NCI-H748 treated with DMSO at 0.1 percent for 48 hours (cell line): ENCODE measurements at regions not wholly inside any gene's neighbourhood (a gene's known extent, or its start where the extent isn't known, plus 50 kb on each side); places are given as distances from the start of the nearest gene placed in this dataset.

Experiments used
- DNase-seq: peaks from one replicate; lab custom pipeline; 2025; lab: John Stamatoyannopoulos, UW

DNA sequence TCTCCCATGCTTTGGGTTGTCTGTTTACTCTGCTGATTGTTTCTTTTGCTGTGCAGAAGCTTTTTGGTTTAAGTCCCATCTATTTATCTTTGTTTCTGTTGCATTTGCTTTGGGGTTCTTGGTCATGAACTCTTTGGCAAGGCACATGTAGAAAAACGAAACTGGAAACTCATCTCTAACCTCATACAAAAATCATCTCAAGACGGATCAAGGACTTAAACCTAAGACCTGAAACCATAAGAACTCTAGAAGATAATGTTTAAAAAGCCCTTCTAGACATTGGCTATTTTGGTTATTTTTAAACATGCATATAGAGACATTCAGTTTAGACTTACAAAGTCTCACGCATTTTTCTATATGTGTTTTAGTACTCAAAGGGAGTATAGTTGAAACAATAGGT, 1164.3 kb upstream of the GYPC start:
- no peak for DNase-seq

DNA sequence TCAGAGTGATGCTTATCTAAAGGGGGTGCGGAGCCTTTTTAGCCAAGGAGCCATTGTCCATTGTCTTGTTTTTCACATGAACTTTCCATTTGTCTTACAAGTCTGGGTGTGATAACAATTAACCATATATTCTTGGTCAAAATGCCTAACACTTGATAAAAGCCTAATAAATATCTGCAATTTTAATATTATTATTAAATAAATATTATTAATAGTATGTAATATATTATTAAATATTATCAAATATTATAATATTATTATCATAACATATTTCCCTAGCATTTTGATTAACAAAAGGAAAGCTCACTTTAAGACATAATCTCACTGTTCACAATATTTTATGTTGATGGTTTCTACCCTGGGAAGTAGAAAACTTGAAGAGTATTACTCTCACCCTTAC, 1143.6 kb upstream of the GYPC start:
- no peak for DNase-seq

DNA sequence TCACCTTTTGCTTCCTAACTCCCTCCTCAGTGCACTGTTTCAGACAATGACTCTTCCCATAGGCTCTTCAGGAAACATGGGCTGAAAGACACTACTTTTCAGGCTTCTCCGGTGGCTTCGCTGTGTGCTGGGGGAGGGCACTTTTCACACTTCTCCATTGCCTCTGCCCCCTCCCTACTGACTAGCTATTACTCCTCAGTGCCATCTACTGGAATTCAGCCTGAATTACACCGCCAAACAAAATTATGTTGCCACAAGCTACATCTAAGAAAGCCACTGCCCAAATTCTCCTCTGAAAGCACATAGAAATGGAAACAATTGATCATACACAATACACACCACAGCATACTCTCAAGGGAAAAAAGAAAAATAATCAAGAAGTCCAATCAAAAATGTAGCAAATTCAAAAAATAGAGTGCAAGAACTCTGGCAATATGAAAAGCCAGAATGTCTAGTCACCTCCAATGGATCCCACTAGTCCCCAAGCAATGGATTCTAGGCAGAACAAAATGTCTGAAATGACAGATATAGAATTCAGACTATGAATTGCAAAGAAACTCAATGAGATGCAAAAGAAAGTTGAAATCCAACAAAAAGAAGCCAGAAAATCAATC, 1139.4 kb upstream of the GYPC start:
- DNase-seq: peak; percentile 4

DNA sequence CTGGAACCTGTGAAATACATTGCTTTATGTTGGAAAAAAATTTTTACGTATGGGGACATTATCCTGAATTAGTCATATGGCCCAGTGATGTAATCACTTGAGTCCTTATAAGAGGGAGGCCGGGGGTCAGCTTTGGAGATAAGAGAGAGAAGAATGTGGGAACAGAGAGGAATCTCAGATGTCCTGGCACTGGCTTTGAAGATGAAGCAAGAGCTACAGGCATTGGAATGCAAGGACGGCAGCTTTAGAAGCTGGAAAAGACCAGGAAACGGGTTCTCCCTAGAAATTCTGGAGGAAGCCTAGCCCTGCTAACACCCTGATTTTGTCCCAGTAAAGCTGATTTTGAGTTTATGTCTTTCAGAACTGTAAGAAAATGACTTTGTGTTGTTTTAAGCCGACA, 1129.9 kb upstream of the GYPC start:
- DNase-seq: no peak

DNA sequence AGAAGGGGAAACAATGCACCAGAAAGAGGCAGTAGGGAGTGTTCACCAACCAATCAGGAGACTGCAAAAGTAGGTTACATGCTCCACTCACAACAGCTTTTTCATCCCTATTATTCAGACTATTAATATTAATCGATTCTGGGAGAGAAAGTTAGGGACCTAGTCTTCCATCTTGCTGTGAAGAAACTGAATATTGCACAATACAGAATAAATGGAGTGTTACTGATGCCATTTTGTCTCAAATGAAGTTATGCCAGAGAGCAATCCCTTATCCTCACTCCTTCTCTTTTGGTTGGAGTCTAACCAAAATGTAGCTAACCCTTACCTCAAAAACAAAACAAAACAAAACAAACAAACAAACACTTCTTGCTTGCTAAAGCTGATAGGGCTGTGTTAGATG, 1120.9 kb upstream of the GYPC start:
- no peak for DNase-seq

DNA sequence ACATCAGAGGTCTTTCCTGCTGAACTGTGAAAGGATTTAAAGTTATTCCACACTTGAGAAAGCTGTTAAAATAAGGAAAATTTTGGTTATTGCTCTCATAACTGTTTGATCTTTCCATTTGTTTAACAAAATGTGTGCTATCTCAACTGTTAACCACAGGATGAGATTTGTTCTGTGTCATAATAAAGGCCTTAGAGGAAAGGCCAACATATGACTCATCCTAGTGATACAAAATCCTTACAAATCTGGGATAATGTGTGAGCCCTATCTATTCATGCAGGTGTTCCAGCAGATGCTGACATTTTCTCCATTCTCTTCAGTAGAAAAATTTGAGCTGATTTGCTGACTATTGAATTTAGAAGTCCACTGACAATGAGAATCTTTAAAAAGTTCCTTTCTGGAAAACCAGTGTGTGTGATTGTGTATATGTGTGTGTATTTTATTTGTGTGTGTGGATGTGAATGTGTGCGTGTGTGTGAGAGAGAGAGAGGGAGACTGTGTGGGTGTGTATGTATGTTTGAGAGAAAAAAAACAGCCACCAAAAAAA, 1111.9 kb upstream of the GYPC start:
- no peak for DNase-seq

DNA sequence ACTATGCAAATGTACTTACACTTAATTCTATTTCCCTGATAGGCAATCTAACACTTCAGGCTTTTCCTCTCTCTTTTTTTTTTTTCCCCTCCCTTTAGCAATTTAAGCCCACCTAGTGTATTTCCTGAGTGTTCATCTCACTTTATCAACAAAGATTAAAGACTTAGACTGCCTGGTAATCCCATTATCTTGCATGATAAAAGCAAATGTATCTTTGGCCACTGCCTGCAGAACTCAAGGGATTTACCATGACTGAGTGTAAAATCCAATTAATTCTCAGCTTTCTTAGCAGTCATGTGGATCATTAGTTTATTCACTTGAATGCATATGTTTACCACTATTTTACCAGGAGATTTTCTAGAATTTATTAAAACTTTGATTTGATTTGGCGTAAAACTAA, 1102.2 kb upstream of the GYPC start:
- DNase-seq: no peak

DNA sequence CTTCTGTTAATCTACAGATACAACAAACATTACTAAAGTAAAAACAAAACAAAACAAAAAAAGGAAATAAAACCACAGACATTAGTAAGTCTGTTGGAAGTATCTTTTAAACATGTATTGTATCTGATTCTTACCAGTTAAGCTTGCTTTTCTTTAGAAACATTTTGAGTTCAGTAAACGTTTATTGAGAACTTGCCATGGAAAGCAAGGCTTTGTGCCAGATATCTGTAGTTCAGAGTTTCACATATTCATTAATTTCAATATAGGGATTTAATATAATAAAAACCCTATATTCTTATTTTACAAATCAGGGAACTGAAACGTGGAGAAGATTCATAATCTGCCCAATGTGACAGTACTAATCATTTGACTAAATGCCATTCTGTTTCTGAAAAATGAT, 1101.0 kb upstream of the GYPC start:
- DNase-seq: no peak

DNA sequence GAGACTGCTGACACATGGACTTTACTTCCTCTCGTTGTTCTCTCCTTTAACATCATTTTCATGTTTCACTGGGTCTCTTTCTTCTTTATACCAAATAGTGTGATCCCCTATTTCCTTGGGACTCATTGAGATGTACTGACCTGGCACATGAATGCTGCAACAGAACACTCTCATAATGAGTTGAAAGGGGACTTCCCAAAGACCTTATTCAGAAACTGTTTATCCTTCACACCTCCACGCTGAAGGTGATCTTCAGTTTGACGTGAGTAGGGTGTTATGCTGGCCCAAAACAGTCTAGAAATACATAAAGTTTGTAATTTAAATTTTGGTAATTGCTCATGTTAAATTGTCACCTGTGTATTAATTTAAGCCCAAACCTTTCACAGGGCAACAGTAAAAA, 1096.8 kb upstream of the GYPC start:
- DNase-seq: no peak

DNA sequence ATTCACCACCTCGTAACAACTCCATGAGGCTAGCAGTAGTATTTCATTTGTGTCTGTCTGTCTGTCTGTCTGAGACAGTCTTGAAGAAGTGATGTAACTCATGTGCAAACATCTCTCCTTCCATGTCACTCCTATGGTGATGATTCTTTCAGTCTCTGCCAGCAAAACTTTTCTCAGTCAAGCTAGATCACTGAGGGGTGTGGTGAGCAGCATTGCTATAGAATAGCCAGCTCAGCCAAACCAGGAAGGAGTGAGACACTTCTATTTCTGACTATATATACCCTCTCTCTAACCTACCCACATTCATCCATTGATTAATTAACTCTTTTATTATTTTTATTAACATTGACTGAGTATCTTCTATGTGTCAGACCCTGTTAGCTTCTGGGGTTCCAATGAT, 1095.1 kb upstream of the GYPC start:
- DNase-seq: no peak

DNA sequence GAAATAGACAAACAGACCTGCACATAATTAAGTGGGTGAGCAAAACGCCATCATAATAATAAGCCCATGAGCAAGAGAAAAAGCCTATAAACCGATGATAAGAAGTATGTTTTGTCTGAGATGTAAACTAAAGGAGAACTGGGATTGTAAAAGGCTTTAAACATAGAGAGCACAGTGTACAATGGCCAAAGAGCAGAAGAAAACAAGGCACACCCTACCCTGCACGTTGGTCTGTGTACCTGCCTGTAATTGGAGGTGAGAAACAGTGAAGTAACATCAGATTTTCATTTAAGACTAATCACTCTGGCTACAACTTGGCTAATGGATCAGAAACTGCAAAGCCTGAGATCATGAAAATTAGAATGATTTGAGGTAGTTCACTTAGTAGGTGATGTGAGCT, 1094.7 kb upstream of the GYPC start:
- DNase-seq: no peak

DNA sequence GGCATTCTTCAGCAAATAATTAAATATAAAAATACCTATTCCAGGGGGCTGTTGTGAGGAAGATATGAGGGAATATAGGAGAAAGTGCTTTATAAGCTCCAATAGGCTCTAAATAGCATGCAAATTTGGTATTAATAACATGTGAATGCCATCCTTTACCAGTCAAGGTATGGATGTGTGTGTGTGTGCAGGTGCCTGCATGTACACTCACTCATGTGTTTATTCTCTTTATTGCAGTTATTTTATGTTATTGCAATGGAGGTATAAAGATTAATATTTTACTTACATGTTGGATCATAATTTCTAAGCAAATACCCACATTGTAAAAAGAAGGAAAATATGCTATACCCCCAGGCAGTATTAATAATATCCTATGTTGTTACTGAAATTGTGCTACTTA, 1093.0 kb upstream of the GYPC start:
- no peak for DNase-seq

DNA sequence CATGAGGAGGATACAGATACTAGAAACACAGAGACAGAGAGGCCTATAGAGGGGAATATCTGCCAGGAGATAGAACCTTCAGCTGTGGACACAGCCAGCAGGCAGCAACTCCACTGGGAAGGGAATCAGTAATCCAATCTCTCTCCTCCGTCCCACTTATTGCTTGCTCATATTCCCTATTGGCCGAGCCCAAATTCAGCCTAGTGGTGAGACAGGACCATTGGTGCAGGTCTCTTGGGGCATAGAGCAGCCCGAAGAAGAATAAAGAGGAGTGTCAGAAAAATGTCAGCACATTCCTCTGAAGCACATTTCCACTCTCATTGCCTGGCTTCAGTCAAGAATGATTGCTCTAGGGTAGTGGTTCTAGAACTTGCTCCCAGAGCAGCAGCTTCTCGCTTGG, 1091.5 kb upstream of the GYPC start:
- no peak for DNase-seq

DNA sequence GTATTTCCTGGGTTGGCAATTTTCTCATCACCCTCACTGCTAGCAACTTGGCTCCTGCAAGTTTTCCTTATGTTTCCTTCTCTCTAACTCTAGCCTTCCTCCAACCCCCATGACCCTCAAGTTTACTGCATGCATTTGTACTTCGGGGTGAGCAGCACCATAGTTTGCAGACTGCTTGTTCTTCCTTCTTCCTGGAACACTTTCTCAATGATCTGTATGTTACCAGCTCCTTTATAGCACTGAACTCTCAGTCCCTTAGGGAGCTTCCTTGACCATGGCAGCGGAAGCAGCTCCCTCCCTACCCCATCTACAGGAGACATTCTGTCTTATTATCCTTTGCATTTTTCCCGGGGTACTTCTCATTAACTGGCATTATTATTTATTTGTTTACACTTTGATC, 1089.5 kb upstream of the GYPC start:
- no peak for DNase-seq

DNA sequence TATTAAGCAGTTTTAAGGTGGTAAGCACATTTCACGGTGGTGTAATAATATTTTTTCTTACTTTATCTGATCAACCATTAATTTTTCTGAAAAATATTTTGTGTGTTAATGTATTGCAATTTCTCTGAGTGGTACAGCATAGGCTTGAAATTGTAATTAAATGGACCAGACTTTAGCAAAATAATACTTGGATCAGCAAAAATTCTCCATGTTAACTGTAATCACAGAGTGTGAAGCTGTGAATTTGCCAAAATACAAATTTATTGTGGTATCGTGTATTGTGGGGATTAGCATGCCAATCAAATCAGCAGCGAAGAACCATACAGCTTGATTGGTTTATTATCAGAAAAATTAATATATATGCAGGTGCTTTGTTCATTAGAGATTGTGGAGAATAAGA, 1088.9 kb upstream of the GYPC start:
- no peak for DNase-seq

DNA sequence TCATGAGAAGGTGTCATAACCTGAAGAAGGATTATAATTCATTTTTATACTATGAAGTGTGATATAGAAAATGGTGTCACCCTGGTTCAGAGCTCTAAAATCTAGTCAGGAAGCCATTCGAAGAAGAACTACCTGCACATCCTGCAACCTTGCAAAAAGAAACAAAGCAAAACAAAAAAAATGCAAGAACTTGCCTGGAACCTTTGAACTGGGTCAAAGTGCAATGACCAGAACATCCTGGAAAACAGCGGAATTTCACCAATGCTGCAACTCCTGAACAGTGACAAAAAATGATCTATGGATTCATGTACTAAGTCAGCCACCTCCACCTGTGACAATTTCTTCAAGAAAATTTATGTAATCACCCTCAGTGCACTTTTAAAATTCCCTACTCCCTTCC, 1083.3 kb upstream of the GYPC start:
- DNase-seq: no peak

DNA sequence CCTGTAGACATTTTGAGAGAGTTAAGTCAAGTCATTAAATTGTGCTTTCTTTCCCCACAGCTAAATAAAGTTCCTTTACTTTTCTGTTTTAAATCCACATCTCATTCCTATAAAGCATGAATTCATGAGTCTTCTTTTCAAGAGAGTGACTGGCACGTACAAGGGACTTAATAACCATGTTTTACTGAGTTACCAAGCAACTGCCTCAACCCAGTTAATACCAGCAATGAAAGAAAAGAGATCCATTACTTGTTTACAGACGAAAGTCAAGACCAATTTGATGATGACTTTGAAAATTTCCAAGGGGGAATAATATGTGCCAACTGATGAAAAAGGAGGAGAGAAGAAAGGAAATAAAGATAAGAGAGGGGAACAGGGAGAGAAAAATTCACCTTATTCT, 1082.5 kb upstream of the GYPC start:
- peak; percentile 1 for DNase-seq

DNA sequence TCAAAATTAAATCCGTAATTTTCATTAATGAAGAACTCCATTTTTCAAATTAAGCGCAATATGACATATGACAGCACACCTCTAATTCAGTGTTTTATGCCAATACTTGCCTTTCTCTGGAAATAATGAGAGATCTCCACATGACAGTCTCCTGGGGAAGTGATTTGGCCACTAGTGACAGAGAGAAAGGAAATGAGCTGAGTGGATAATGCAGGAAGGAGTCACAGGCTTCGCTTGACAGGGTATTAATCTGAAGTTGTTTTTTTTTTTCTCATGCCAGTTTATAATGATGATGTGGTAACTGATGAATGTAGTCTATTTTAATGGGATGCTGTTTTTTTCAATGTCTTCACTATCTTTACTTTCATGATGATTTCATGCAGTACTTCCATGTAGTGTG, 1079.4 kb upstream of the GYPC start:
- DNase-seq: no peak

DNA sequence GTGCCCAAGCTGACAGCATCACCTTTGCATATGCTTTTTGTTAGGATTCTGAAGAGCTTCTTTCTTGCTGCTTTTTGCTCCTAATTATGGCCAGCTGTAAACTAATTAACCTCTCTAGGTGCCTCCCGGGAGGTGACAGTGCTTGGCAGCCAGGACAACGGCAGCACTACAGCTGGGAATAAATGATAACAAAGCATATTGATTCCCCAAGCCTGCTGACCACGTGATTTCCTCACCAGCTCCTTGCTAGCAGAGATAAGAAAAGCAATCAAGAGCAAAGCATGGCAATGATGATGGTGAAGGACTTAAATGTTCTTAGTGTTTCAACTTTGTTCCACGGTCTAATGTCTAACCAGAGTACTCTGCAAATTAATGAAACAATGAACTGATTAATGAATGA, 1074.4 kb upstream of the GYPC start:
- DNase-seq: peak; percentile 14

DNA sequence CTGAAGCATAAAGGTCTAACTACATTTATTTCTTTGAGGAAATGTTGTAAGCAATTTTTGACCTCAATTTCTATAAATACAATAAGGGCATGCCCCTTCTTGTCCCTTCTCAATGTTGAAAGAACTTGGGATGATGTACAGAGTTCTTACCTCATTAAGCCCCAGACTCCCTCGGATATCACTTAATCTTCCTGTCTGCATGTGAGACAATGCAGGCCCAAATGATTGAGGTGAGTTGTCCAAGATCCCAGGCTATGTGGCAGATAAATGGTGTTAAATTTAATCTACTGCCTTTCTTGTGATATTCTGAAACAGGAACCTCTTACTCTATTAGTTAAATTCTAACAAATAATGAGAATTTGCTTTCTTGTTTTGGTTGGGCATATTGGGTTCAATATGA, 1073.4 kb upstream of the GYPC start:
- no peak for DNase-seq

DNA sequence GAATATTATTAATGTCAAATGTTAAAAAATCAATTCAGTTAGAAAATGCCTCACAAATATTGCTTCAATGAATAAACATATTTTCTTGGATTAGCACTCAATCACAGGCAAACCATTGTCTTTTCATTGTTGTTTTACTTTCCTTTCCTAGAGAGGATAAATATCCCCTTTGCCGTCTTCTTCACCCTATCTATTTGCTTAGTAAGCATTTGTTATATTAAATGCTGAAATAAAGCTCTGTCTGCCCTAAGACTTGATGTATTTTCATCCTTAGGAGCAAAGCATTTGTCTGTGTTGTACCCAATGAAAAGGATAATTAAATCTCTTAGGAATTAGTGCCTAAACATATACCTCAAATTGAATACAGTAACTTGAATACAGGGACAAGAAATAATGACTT, 1071.2 kb upstream of the GYPC start:
- DNase-seq: no peak

DNA sequence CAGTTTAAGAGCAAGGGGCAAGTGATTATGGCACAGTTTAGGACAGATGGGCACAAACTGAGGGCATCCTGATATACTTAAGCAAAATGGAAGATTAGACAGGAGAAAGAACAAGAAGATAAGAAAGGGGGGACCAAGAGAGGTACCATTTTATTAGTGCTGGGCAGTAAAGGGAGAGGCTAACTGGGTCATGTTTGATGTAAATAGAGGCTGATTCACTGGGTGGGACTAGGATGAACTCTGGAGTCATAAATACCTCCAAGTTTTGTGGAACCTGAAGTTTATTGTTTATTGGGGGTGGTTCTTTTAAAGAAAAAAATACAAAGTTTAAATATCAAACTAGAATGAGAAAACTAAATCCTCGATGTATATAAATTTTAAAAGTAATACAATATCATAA, 1067.2 kb upstream of the GYPC start:
- no peak for DNase-seq

DNA sequence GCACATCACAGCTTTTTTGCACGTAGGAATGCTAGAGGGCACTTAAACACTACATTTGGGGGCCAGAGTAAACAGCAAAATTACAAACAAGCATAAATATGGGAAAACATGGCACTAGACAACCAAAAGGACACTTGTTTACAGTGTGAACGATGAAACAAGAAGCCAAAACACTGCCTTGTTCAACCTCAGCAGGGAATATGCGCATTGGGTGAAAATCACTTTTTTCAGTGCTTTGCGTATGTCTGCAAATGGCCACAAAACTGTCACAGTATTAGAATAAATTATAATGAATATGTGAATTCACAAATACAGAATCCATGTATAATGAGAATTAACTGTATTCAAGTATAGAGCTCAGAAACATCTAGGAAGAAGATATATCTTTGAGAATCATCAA, 1064.0 kb upstream of the GYPC start:
- DNase-seq: no peak

DNA sequence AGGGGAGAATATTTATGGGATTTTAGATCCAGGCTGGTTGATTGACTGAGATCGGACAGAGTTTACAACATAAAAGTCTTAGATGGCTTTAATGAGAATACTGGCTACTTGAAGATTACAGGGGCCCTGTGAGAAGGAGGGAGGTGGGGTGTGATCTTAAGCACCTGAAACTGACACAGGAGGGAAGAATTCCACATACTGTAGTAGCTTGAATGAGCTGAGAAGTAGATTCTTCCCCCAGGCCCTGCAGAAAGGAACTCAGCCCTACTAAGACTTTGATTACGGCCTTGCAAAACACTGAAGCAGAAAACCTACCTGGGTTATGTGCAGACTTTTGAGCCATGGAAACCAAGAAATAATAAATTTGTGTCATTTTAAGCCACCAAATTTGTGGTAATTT, 1062.9 kb upstream of the GYPC start:
- no peak for DNase-seq

DNA sequence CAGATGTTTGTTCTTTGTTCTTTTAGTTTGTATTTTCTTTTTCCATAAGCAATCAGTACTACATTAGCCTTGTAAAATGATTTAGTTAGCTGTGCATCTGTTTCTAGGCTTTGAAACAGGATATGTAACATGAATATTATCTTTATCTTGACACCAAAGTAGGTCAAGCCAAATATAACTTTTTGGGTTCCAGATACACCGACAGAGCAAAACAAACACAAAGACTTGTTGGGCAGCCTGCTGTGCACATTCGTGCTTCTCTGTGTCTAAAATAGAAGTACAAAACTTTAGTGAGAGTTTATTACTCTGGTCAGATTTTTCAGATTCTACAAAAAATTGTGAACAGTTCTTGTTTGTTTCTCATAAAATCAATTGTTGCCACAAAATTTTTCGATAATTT, 1059.3 kb upstream of the GYPC start:
- no peak for DNase-seq
